ENCODE measurements at regions not wholly inside any gene's neighbourhood (a gene's known extent, or its start where the extent isn't known, plus 50 kb on each side); places are given as distances from the start of the nearest gene placed in this dataset.

GRCh38 chr5:96316017-96316416 lies 117.0 kb downstream of the PCSK1 start:
- Histone ChIP-seq H3K9ac (ENCODE audit: low read length) (no peak overlapping the region), H3K4me1 (ENCODE audit: control insufficient read depth in 1 of 2, insufficient read depth in 2 of 2, low read length in 2 of 2) (peaks cover 6 to 12% of the 10 kb centered on the region in 2 experiments; a peak in 3 of 4 replicates), H3K27me3 (ENCODE audit: insufficient read depth, low read length) (no peaks in the 10 kb centered on the region), H3K4me3 (replicated peaks in 1 of 2; ENCODE audit: low read depth in 1 of 2, low read length in 2 of 2) (no peak overlapping the region), H3K36me3 (ENCODE audit: control insufficient read depth in 1 of 2, insufficient read depth in 2 of 2, low read length in 2 of 2) (no peaks in the 10 kb centered on the region), H2AFZ (ENCODE audit: low read depth, low read length, poor library complexity, severe bottlenecking) (no peak overlapping the region), H3K27ac (ENCODE audit: low read depth, low read length) (no peak overlapping the region), H4K20me1 (ENCODE audit: insufficient read depth) (no peaks in the 10 kb centered on the region), H3K9me3 (ENCODE audit: control insufficient read depth in 1 of 2, insufficient read depth in 1 of 2, low read depth in 1 of 2, low read length in 2 of 2) (0 out of 4 replicates have a peak, but pooled peaks cover 0 to 3% of the 10 kb centered on the region in 2 experiments), H3K4me2 (ENCODE audit: low read length) (no peak overlapping the region), H3K9me2 (ENCODE audit: insufficient read depth) (no peaks in the 10 kb centered on the region), H3K79me2 (ENCODE audit: insufficient read depth, low read length) (no peaks in the 10 kb centered on the region)
- DNase-seq (ENCODE audit: low read depth, low spot score) (no peak), ATAC-seq (no peak)
- BruUV-seq (replicated peaks), result no TSS peak
- POLR2A ChIA-PET, result interaction anchor here (1.1 kb wide), 1 partner anchor 9 kb away, joined by 3 read pairs; no protein-coding TSS in a partner anchor
- intact Hi-C loops (cut with micrococcal nuclease), result no loop called here
- CTCF ChIA-PET, result no interaction called here
- TF ChIP-seq YY1 (IDR thresholded peaks at IDR 0.05; ENCODE audit: extremely low read depth, insufficient replicate concordance, low read depth, low read length) (no peak), SP1 (IDR thresholded peaks at IDR 0.05; ENCODE audit: low read depth) (no peak), CBX3 (IDR thresholded peaks at IDR 0.05; ENCODE audit: low read depth) (no peak), POLR2A (IDR thresholded peaks at IDR 0.05; ENCODE audit: borderline replicate concordance, extremely low read depth, insufficient read depth, insufficient read length) (no peak), SRF (IDR thresholded peaks at IDR 0.05; ENCODE audit: low read depth) (no peak)
- RAD21 ChIA-PET (ENCODE audit: low non-redundant PET in 1 of 2, low total read pairs in 2 of 2, uncharacterized antibody in 2 of 2, unreplicated experiment in 2 of 2), result no interaction called here

GRCh38 chr5:96315431-96315830 lies 117.6 kb downstream of the PCSK1 start:
- TF ChIP-seq ATF3 (IDR thresholded peaks at IDR 0.05), result no peak
- no peak for TF ChIP-seq REST (IDR thresholded peaks at IDR 0.05; ENCODE audit: low read depth)
- no peak for TF ChIP-seq MAX (IDR thresholded peaks at IDR 0.05)
- no peak for TF ChIP-seq POLR2AphosphoS5 (IDR thresholded peaks at IDR 0.05; ENCODE audit: low read depth, low read length)
- TF ChIP-seq RAD21 (IDR thresholded peaks at IDR 0.05; ENCODE audit: low read depth), result no peak
- no peak for TF ChIP-seq ELF1 (IDR thresholded peaks at IDR 0.05; ENCODE audit: borderline replicate concordance, low read depth)
- DNase-seq (ENCODE audit: low read depth, low spot score) (no peak), ATAC-seq (no peak)
- Histone ChIP-seq H3K36me3 (ENCODE audit: control insufficient read depth in 1 of 2, insufficient read depth in 2 of 2, low read length in 2 of 2) (no peaks in the 10 kb centered on the region), H3K9me2 (ENCODE audit: insufficient read depth) (no peaks in the 10 kb centered on the region), H4K20me1 (ENCODE audit: insufficient read depth) (no peaks in the 10 kb centered on the region), H2AFZ (ENCODE audit: low read depth, low read length, poor library complexity, severe bottlenecking) (no peak overlapping the region), H3K9ac (ENCODE audit: low read length) (no peak overlapping the region), H3K4me2 (ENCODE audit: low read length) (no peak overlapping the region), H3K4me1 (ENCODE audit: control insufficient read depth in 1 of 2, insufficient read depth in 2 of 2, low read length in 2 of 2) (peaks cover under 1 to 6% of the 10 kb centered on the region in 2 experiments; a peak in 3 of 4 replicates), H3K27ac (ENCODE audit: low read depth, low read length) (no peak overlapping the region), H3K9me3 (ENCODE audit: control insufficient read depth in 1 of 2, insufficient read depth in 1 of 2, low read depth in 1 of 2, low read length in 2 of 2) (0 out of 4 replicates have a peak, but pooled peaks cover 0 to 3% of the 10 kb centered on the region in 2 experiments), H3K79me2 (ENCODE audit: insufficient read depth, low read length) (no peaks in the 10 kb centered on the region), H3K4me3 (replicated peaks in 1 of 2; ENCODE audit: low read depth in 1 of 2, low read length in 2 of 2) (no peak overlapping the region), H3K27me3 (ENCODE audit: insufficient read depth, low read length) (no peaks in the 10 kb centered on the region)
- intact Hi-C loops (cut with micrococcal nuclease), result no loop called here
- RAD21 ChIA-PET (ENCODE audit: low non-redundant PET in 1 of 2, low total read pairs in 2 of 2, uncharacterized antibody in 2 of 2, unreplicated experiment in 2 of 2), result no interaction called here
- BruUV-seq (replicated peaks), result no TSS peak
- POLR2A ChIA-PET, result no interaction called here
- CTCF ChIA-PET, result no interaction called here

Measured in HCT116 (cell line).